ENCODE measurements at regions not wholly inside any gene's neighbourhood (a gene's known extent, or its start where the extent isn't known, plus 50 kb on each side); places are given as distances from the start of the nearest gene placed in this dataset.
"Not testable (repeated sequence)": the region's sequence is repeated elsewhere in the genome, so short reads cannot be mapped to it uniquely, and the experiment has no call there.

DNA sequence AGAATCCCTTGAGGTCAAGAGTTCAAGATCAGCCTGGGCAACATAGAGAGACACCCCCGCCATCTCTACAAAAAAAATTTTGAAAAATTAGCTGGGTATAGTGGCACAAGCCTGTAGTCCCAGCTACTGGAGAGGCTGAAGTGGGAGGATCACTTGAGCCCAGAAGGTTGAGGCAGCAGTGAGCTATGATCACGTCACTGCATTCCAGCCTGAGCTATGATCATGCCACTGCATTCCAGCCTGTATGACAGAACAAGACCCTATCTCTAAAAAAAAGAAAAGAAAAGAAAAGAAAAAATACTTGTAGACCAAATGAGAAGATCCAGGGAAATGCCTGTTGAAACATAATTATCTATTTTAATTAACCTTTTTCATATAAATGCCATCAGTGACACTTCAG is 93.8 kb upstream of the MDM1 start:
- no peak for DNase-seq

DNA sequence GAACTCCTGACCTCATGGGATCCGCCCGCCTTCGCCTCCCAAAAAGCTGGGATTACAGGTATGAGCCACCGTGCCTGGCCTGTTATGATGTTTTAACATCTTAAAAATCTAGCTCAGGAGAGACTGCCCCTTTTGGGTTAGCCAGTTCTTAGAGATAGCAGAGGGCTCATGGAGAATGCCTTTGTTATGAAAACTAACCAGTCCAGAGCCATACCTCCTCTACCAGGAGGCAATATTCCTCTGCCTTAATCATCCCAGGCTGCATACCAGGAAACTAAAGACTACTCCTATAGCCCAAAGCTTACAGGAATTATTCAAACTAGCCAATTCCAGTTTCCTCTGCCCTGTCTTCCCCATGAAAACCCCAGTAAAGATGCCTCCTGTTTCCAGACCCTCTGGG is 96.0 kb upstream of the MDM1 start:
- DNase-seq = no peak

DNA sequence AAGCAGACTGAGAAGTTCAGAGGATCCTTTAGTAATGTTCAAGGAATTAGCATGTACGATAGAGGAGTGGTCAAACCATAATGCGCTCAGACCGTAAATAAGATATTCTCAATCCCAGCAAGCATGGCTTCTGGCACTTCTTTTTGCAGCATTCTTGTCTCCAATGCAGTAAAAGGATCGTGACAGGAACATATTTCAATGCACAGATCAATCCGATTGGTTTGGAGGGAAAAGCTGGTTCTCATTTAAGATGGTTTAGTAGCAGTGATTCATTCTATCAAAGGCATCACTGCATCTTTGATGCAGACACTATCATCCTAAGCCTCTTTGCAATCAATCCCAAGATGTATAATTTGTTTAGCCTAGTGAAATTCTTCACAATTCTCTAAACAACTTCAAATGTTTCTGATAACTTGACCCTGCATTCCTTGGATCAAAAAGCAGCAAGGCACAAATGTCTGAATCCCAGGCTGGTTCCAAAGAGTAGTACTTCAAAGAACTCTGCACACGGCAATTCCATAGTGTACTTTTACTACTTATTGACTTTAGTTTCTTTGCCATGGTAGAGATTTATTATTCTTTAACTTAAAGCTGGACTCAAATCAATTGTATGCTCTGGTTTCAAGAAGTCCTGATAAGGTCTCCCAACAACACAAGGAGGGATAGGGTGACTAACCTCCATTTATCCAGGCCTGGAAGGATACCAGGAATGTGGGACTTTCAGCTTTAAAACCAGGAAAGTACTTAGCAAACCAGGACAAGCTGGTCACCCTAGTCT is 96.8 kb upstream of the MDM1 start:
- DNase-seq = no peak

DNA sequence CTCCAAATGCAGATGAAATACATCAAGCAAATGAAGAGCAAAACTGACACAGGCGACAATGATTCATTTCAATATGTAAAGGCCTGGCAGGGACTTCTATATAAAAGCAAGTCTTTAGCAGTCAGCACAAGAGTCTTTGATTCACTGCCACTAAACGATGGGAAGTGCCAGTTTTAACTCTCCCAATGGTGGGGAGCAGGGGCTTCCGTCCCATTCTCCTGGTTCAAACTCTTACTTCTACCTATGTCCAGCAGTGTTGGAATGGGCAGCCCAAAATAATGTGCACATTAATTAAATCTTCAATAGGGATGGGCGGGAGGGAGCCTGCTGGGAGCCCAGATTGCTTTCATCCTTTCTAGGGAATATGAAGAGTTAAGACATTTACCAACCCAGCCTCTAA is 97.5 kb upstream of the MDM1 start:
- no peak for DNase-seq

DNA sequence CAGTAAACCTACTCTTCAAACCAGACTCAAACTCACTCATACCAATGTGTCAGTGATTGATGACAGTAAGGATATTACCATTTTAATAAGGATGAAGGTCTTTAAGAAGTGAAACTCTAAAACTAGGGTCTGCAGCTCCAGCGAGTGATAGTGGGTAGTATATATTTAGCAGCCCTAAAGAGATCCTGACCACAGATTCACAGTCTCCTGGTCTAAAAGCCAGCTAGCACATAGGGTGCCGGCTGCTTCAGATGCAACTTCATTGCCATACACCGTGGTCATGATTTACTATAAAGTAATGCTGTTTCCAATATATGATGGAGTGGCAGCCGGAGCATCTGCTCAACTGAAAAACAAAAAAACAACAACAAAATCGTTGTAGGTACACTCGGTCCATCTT is 99.6 kb upstream of the MDM1 start:
- no peak for DNase-seq

DNA sequence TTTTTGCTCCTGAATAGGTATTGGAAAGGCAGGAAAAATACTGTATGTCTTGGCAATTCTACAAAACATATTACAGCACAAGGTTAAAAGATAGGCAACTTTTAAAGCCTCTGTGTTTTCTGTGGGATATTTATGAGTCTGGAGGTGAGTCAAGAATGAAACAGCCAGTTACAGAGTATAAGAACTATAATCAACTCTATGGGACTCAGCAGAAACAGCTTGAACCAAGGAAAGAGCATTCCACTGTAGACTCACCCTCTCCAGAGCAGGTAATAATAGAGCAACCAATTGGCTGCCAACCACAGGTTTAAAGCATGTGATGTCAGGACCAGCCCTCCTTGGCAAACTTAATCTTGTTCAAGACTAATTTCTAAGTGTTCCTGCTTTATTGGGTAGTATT is 100.5 kb upstream of the MDM1 start:
- DNase-seq = no peak

DNA sequence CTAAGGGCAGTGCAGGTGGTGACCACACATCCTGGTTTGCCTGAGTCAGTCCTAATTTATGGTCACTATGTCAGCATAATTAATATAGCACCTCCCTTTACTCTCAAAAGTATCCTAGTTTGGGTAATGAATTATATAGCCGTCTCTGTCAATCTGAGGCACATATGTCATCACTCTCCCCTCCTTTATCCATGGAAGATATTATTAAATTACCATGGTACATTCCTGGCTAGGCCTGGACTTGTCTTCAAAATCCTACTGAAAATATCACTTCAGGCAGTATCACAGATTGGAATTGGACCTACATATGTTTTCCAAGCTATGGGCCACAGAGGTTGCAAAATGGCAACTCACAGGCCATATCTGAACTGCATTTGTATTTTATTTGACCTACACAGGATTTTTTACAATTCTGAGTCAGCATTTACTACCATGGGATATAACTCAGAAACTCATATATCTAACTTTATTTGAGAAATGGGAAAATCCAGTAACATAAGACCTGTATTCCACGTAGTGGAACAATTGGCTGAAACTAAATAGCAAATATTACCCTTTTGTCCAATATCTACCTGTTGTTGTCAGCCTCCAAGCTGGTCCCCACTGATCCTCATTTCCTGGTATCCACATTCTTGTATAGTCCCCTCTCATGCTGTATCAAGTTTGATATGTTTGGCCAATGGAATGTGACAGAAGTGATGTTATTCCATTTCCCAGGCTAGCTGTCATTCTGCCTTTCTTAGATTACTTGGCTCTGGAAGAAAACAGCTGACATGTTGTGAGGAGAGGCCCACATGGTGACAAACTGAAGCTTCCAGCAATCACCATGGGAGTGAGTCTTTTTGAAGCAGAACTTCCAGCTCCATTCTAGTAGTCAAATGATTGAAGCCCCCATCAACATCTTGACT is 102.5 kb upstream of the MDM1 start:
- no peak for DNase-seq

DNA sequence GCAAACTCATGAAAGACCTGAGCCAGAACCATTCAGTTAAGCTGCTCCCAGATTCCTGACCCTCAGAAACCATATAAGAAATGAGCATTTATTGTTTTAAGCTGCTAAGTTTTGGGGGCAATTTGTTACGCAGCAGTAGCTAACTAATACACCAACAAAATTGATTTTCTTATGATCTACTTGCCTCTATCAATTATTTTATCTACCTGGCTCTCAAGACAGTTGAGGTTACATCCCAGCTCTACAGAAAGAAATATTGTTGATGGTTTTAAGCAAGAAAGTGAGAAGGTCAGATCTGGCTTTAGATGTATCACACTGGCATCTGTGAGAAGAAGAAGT is 103.1 kb upstream of the MDM1 start:
- no peak for DNase-seq

DNA sequence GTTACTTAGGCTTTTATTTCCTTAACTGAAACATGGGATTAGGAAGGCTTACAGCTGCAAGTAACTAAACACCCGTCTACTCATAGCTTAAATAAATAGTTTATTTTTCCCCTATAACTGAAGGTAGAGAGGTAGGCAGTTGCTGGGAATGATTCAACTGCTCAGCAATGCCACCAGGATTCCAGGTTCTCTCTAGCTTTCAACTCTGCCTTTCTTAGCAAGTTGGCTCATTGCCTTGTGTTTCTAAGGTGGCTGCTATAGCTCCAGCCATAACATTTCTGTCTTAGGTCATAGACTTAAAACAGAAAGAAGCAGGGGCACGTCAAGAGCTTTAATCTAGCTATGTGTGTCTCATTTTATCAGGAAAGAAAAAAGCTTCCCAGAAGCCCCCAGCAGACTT is 103.7 kb upstream of the MDM1 start:
- DNase-seq = no peak

DNA sequence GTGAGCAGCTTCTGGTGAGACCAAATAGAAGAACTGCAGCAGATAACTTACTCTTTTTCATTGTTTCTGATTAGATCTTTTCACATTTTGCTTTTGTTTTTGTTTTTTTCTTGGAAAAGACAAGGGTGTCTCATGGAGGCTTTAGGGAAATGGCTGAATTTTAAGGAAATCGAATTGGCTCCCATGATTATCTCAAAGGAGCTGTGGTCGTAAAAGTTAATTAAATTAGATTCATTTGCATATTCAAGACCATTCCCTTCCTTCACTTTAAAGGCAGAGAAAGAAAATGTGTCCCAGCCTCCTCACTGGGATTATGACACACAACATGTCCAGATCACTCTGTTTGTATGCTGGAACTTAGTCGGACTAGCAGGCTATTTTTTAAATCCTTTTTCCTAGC is 106.4 kb upstream of the MDM1 start:
- no peak for DNase-seq

DNA sequence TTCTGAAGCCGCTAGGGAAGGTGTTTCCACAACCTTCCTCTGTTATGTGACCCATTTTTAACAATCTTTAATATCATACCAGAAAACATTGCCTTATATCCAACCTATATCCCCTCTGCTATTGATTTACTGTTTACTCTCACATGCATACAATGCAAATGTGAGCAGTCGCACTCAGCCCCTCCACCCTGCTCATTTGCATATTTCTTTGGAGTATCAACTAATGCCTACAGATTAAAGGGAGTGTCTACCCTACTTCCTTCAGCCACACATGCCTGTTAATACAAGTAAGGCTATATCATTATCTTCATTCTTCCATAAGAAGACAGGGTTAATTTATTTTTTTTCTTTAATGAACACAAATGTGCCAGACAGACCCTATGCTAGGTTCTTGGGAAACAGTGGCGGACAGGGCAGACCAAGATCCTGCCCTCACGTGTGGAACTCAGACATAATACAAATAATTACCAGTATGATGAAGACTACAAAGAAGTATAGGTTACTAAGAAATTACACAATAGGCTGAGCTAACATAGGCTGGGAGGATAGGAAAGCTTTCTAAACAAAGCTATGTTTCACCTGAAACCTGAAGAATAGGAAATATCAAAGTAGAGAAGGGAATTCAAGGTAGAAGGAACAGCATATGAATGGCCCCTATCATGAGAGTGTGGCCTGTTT is 107.3 kb upstream of the MDM1 start:
- DNase-seq = no peak

DNA sequence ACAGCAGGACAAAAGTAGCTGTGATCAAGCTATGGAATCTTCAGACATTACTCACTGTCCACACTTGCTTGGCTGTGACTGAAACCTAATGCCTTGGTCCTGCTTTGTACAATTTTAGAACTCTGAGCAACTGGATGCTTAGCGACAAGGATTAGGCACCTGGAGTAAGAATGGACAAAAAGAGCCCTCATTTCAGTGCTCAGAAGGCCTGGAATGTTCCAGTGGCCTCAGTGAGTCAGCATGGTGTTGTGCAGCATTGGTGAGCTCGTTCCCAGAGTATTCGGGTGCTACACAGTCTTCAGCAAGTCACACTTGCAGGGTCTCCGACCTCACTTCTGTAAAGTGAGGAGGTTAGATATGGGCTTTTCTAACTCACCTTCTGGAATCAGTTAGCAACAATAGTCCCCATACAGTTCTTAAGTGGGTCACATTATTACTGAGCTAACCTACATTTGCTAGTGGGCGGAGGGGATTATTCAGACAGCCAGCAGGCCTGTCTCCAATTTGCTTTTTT is 108.0 kb upstream of the MDM1 start:
- DNase-seq = no peak

DNA sequence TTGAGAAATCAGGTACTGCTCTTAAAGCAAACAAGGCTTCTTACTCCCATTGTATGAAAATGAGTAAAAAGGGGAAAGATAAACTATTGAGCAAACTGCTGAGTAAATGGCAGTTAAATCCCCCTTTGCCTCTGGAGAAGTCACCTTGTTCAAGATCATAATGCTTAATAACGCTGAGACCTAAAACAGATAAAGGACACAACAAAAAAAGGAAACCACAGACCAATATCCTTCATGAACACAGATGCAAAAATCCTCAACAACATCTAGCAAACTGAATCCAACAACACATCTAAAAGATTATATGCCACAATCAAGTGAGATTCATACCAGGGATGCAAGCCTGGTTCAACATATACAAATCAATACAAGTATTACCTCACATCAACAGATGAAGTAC is 109.0 kb upstream of the MDM1 start:
- no peak for DNase-seq

DNA sequence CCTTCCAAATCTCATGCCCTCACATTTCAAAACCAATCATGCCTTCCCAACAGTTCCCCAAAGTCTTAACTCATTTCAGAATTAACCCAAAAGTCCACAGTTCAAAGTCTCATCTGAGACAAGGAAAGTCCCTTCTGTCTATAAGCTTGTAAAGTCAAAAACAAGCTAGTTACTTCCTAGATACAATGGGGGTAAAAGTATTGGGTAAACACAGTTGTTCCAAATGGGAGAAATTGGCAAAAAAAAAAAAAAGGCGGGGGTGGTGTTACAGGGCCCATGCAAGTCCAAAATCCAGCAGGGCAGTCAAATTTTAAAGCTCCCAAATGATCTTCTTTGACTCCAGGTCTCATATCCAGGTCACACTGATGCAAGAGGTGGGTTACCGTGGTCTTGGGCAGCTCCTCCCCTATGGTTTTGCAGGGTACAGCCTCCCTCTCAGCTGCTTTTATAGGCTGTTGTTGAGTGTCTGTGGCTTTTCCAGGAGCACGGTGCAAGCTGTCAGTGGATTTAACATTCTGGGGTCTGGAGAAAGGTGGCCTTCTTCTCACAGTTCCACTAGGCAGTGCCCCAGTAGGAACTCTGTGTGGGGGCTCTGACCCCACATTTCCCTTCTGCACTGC is 110.3 kb upstream of the MDM1 start:
- not testable (repeated sequence) for DNase-seq

DNA sequence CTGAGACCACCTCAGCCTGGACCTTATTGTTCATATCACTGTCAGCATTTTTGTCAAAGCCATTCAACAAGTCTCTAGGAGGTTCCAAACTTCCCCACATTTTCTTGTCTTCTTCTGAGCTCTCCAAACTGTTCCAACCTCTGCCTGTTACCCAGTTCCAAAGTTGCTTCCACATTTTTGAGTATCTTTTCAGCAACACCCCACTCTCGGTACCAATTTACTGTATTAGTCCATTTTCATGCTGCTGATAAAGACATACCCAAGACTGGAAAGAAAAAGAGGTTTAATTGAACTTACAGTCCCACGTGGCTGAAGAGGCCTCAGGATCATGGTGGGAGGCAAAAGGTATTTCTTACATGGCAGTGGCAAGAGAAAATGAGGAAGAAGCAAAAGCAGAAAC is 111.5 kb upstream of the MDM1 start:
- DNase-seq = not testable (repeated sequence)

DNA sequence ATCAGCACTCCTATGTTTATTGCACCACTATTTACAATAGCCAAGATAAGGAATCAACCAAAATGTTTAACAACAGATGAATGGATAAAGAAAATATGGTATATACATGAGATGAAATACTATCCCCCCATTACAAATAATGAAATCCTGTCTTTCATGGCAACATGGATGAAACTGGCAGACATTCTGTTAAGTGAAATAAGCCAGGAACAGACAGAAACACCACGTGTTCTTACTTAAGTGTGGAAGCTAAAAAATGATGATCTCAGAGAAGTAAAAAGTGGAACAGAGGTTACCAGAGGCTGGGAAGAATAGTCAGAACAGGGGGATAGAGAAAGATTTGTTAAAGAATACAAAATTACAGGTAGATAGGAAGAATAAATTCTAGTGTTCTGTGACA is 113.7 kb upstream of the MDM1 start:
- DNase-seq = peak; percentile 78

DNA sequence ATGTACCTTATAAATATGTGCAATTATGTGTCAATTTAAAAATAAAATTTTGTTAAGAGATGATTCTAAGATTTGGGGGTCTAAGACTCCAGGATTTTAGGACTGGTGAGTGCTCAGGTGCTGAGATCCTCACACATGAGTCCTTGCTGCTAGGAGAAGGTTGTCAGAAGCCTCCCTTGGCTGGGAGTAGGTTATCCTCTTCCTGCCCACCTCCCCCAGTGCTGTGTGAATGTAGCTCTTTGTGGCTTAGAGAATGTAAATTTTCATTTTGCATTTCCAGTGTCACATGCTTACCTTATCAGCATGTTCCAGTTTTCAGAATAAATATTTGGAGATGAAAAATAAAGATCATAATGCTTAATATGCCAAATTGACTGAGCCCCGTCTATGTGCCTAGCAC is 114.2 kb upstream of the MDM1 start:
- DNase-seq = no peak

DNA sequence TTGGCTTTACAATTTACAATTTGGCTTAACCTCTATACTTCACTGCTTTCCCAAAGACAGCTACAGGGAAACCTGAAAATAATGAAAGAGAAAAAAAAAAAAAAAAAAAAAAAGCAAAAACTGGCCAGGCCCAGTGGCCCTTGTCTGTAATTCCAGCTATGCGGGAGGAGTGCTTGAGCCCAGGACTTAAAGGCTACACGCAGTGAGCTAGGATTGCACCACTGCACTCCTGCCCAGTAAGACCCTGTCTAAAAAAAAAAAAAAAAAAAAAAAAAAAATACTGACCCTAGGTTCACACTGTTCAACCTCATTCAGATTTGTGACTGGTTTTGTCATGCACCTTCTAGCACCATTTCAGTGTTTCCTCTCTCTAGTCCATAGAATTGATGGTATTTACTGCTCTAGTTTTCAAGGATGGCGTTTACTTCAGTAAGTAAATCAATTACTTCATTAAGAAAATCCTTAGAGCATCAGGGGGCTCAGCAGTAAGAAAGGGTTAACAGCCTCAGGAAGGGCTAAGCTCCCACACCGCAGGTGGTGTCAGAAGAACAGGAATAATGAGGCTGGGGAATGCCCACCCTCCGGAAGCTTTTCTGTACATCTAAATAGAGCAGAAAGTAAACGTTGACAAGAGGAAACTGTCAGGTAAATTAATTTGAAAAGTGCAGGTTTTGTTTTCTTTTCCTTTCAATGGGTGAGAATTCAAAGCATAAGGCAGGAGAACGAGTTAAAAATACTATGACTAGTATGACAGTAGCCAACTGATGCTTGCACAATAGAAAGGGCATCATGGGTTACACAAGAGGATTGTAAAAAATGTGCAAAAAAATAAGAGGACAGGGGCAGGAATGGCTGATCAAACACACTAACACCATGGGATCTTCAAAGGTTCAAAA is 115.0 kb upstream of the MDM1 start:
- no peak for DNase-seq

DNA sequence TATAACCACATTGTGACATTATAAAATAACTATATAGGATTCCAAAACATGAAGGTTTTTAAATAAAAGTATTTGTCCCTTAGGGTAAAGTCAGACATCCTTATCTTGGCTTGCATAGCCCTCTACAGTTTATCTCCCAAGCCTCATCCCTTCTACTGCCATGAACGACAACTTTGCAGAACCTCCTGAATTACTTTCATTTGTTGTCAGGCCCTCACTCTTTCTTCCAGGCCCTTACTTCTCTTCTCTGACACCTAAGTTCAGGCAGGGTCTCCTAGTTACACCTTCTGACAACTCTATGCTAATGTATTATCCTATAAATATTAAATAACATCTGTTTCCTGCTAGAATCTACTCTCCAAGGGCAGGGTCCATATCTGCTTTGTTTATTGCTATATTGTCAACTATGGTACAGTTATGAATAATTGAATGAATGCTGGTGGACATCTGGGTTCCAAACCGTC is 115.7 kb upstream of the MDM1 start:
- no peak for DNase-seq

DNA sequence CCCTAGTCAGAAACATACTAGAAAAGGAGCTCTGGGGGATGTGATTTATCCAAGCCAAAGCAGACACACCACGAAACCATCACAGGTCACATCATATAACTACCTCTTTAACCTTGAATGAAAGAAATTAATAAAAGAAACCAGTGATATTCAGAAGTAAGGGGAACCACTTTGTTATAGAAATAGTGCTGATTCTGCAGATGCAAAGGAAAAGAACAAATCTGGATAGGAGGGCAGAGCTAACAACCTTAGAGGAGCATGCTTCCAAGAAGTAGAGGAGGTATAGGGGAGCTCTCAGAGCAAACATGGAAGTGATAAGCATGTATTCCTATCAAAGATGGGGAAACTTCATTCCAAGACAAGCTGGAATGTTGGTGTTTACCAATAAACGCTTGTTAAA is 117.0 kb upstream of the MDM1 start:
- no peak for DNase-seq

DNA sequence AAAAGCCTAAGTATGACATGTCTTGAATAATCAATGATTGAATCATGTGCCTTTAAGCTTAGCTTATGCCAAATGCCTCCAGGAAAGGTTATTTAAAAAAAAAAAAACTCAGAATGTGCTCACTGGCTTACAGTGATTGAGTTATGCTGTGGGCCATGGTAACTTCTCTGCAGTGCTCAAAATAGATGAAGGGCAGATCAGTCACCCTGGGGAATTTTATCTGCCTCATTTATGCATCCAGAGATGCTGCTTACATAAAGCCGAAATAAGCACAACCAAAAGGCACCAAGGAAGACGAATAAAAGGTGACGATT is 118.7 kb upstream of the MDM1 start:
- DNase-seq = no peak
